Cerebellar cortex (tissue), 1 donor: ENCODE measurements at regions not wholly inside any gene's neighbourhood (a gene's known extent, or its start where the extent isn't known, plus 50 kb on each side); places are given as distances from the start of the nearest gene placed in this dataset.

Source experiments
- DNase-seq: peaks from one replicate; pipeline ENCODE4 v3.0.0-alpha.2; 2015; ENCODE audit warnings: low spot score

GRCh38 chr3:187954873-187955586, 198.9 kb upstream of the LPP start:
- DNase-seq = no peak

- no peak for DNase-seq
Measured at GRCh38 chr3:187955587-187955952, 198.4 kb upstream of the LPP start.

- no peak for DNase-seq
Measured at GRCh38 chr3:187957165-187957581, 196.8 kb upstream of the LPP start.

GRCh38 chr3:187957582-187957981, 196.4 kb upstream of the LPP start:
- no peak for DNase-seq

GRCh38 chr3:187958432-187959003, 195.4 kb upstream of the LPP start:
- DNase-seq = no peak

GRCh38 chr3:187960820-187961219, 193.1 kb upstream of the LPP start:
- DNase-seq = no peak

GRCh38 chr3:187961366-187961765, 192.6 kb upstream of the LPP start:
- no peak for DNase-seq

- no peak for DNase-seq
Measured at GRCh38 chr3:187963003-187963676, 190.8 kb upstream of the LPP start.

- DNase-seq = peak; percentile 96
Measured at GRCh38 chr3:187963677-187964385, 190.1 kb upstream of the LPP start.

- no peak for DNase-seq
Measured at GRCh38 chr3:187964760-187965159, 189.2 kb upstream of the LPP start.

GRCh38 chr3:187966096-187966495, 187.9 kb upstream of the LPP start:
- DNase-seq = no peak

- peak; percentile 92 for DNase-seq
Measured at GRCh38 chr3:187966636-187967406, 187.1 kb upstream of the LPP start.

GRCh38 chr3:187967993-187968392, 186.0 kb upstream of the LPP start:
- no peak for DNase-seq

GRCh38 chr3:187968883-187969580, 184.9 kb upstream of the LPP start:
- no peak for DNase-seq

- no peak for DNase-seq
Measured at GRCh38 chr3:187969581-187969950, 184.4 kb upstream of the LPP start.

GRCh38 chr3:187970106-187970505, 183.9 kb upstream of the LPP start:
- no peak for DNase-seq

- DNase-seq = no peak
Measured at GRCh38 chr3:187971629-187972028, 182.3 kb upstream of the LPP start.

GRCh38 chr3:187972454-187972853, 181.5 kb upstream of the LPP start:
- DNase-seq = no peak

- no peak for DNase-seq
Measured at GRCh38 chr3:187973977-187974870, 179.7 kb upstream of the LPP start.

GRCh38 chr3:187974871-187975271, 179.1 kb upstream of the LPP start:
- DNase-seq = no peak
